Karpas-422 (cell line): ENCODE measurements at regions not wholly inside any gene's neighbourhood (a gene's known extent, or its start where the extent isn't known, plus 50 kb on each side); places are given as distances from the start of the nearest gene placed in this dataset.
A peak's percentile ranks its signal among the peaks of the same experiment; 100 is the strongest.

Experiments used
- DNase-seq: peaks from one replicate; pipeline ENCODE4 v3.0.0-alpha.2; 2015
- H2AFZ ChIP-seq: fragments of 200-600 bp; sonication (generic); 2 replicates; pipeline ENCODE4 v1.6.1; 2014; ENCODE audit warnings: antibody characterized with exemption, low read length, mixed read lengths
- H3K27ac ChIP-seq: fragments of 200-600 bp; sonication (generic); 2 replicates; pipeline ENCODE4 v1.5.1; 2014; ENCODE audit warnings: mild to moderate bottlenecking, low read length, moderate library complexity
- H3K27me3 ChIP-seq: fragments of 200-600 bp; sonication (generic); 2 replicates; pipeline ENCODE4 v1.6.1; 2014; ENCODE audit warnings: low read length, mixed read lengths
- H3K36me3 ChIP-seq: fragments of 200-600 bp; sonication (generic); 2 replicates; pipeline ENCODE4 v1.6.1; 2014; ENCODE audit warnings: low read length, mixed read lengths; ENCODE audit not compliant: insufficient read depth
- H3K4me1 ChIP-seq: fragments of 200-600 bp; sonication (generic); 2 replicates; pipeline ENCODE4 v1.6.1; 2014; ENCODE audit warnings: mild to moderate bottlenecking, low read length, mixed read lengths
- H3K4me2 ChIP-seq: fragments of 200-600 bp; sonication (generic); 2 replicates; pipeline ENCODE4 v1.6.1; 2014; ENCODE audit warnings: low read length, low read depth, mild to moderate bottlenecking; ENCODE audit not compliant: poor library complexity, severe bottlenecking
- H3K4me3 ChIP-seq: fragments of 200-600 bp; sonication (generic); 2 replicates; pipeline ENCODE4 v1.5.1; 2014; ENCODE audit warnings: mild to moderate bottlenecking, antibody characterized with exemption, low read length, mixed read lengths
- H3K79me2 ChIP-seq: fragments of 200-600 bp; sonication (generic); 2 replicates; pipeline ENCODE4 v1.6.1; 2014; ENCODE audit warnings: mild to moderate bottlenecking, low read length, mixed read lengths
- H3K9ac ChIP-seq: fragments of 200-600 bp; sonication (generic); 2 replicates; pipeline ENCODE4 v1.6.0; 2014; ENCODE audit warnings: low read length
- H3K9me2 ChIP-seq: fragments of 200-600 bp; sonication (generic), shearing (Covaris generic); replicated peaks from 2 replicates; pipeline ENCODE4 v1.6.0; 2014; ENCODE audit warnings: mild to moderate bottlenecking, low read length, moderate library complexity; ENCODE audit not compliant: insufficient read depth
- H3K9me3 ChIP-seq: fragments of 300-700, 200-600 bp; sonication (generic); 2 replicates; pipeline ENCODE4 v1.6.1; 2014; ENCODE audit warnings: low read length, mixed read lengths
- H4K20me1 ChIP-seq: fragments of 200-600 bp; sonication (generic); 2 replicates; pipeline ENCODE4 v1.6.1; 2014; ENCODE audit warnings: mild to moderate bottlenecking, antibody characterized with exemption, low read length, low read depth; ENCODE audit not compliant: insufficient read depth

DNA sequence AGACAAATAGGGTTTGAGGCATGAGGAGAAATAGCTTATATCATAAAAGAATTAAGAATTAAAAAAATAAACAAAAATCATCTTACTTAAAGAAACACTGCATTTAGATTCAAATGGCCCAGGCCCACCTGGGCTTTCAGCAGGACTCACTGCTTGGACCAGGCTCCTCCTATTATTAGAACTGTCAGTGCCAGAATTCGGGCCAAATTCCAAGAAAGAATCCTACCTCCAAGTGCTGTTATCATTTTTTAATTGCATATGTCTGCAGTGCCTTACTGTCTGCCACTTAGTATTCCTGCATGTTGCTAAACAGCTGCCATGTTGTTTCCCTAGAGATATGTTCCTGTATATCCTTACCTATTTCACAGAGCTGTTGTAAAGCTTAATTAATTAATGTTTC is 112.0 kb downstream of the BARHL2 start:
- H3K9ac ChIP-seq, result no peak overlapping the region
- H3K4me1 ChIP-seq, result no peaks in the 10 kb centered on the region
- H3K27me3 ChIP-seq, result no peaks in the 10 kb centered on the region
- no peak for DNase-seq
- H3K36me3 ChIP-seq, result no peaks in the 10 kb centered on the region
- no peaks in the 10 kb centered on the region for H4K20me1 ChIP-seq
- no peak overlapping the region for H3K4me3 ChIP-seq
- H2AFZ ChIP-seq, result no peak overlapping the region
- no peaks in the 10 kb centered on the region for H3K9me3 ChIP-seq
- no peak overlapping the region for H3K27ac ChIP-seq
- H3K4me2 ChIP-seq, result no peak overlapping the region
- H3K79me2 ChIP-seq, result no peaks in the 10 kb centered on the region
- H3K9me2 ChIP-seq, result no peaks in the 10 kb centered on the region

DNA sequence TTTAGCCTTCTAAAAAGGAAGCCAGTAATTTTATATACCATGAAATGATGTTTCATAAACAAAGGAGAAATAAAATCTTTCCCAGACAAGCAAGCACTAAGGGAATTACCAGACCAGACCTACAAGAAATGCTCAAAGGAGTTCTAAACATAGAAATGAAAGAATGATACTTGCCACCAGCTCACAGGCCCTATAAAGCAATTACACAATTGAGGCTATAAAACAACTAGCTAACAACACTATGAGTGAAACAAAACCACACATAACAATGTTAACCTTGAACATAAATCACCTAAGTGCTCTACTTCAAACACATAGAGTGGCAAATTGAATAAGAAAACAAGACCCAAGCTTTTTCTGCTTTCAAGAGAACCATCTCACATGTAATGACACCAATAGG is 123.8 kb downstream of the BARHL2 start:
- Histone ChIP-seq H3K4me2 (no peak overlapping the region), H3K36me3 (no peaks in the 10 kb centered on the region), H2AFZ (no peak overlapping the region), H3K9me2 (no peaks in the 10 kb centered on the region), H3K27ac (no peak overlapping the region), H3K79me2 (no peaks in the 10 kb centered on the region), H3K27me3 (no peaks in the 10 kb centered on the region), H3K4me3 (no peak overlapping the region), H4K20me1 (no peaks in the 10 kb centered on the region), H3K9ac (no peak overlapping the region), H3K4me1 (no peaks in the 10 kb centered on the region), H3K9me3 (no peaks in the 10 kb centered on the region)
- DNase-seq, result no peak

DNA sequence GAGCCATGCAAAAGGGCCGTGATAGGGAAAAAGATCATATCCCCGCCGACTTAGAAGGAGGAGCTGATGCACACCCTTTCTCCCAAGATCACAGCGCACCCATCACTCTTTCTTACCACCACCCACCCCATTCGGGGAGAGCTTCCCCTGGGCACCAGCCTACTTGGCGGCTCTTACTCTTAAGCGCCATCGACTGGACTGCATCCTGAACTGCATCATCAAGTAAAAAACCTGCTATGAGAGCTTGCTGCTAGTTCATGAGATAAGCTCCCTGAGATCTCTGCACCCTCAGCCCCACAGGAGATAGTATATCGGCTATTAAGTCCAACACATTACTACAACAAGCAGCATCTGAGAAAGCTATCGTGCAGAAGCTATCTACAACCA is 125.1 kb downstream of the BARHL2 start:
- no peak overlapping the region for H2AFZ ChIP-seq
- H4K20me1 ChIP-seq, result no peaks in the 10 kb centered on the region
- no peaks in the 10 kb centered on the region for H3K27me3 ChIP-seq
- no peak for DNase-seq
- H3K4me2 ChIP-seq, result no peak overlapping the region
- no peaks in the 10 kb centered on the region for H3K36me3 ChIP-seq
- H3K9ac ChIP-seq, result no peak overlapping the region
- H3K4me1 ChIP-seq, result no peaks in the 10 kb centered on the region
- no peaks in the 10 kb centered on the region for H3K9me2 ChIP-seq
- H3K9me3 ChIP-seq, result no peaks in the 10 kb centered on the region
- no peak overlapping the region for H3K27ac ChIP-seq
- no peak overlapping the region for H3K4me3 ChIP-seq
- H3K79me2 ChIP-seq, result no peaks in the 10 kb centered on the region

DNA sequence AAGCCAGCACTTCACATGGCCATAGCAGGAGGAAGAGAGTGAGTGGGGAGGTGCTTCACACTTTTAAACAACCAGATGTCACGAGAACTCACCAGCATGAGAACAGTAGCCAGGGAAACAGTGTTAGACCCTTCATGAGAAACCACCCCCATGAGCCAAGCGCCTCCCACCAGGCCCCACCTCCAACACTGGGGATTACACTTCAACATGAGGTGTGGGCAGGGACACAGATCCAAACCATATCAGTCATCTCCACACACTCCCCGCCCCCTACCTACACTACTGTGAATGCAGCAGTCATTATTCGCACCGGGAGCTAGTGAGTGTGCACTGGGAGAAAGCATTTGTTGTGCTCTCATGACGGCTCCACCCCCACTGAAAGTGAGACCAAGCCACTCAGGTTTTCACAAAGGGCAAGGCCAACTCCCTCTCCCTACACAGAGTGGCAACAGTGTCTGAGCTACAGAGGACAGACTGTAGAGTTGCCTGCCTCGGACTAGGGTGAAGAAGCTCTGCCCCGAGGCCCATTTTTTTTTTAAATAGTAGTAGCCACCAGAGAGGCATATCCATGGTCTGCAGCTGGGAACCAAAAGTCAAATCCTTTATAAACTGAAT is 125.6 kb downstream of the BARHL2 start:
- Histone ChIP-seq H3K27me3 (no peaks in the 10 kb centered on the region), H2AFZ (no peak overlapping the region), H3K4me2 (no peak overlapping the region), H4K20me1 (no peaks in the 10 kb centered on the region), H3K9ac (no peak overlapping the region), H3K4me1 (no peaks in the 10 kb centered on the region), H3K9me3 (no peaks in the 10 kb centered on the region), H3K4me3 (no peak overlapping the region), H3K79me2 (no peaks in the 10 kb centered on the region), H3K9me2 (no peaks in the 10 kb centered on the region; the same call in 1 of the 2 replicates), H3K36me3 (no peaks in the 10 kb centered on the region), H3K27ac (no peak overlapping the region)
- DNase-seq, result no peak

DNA sequence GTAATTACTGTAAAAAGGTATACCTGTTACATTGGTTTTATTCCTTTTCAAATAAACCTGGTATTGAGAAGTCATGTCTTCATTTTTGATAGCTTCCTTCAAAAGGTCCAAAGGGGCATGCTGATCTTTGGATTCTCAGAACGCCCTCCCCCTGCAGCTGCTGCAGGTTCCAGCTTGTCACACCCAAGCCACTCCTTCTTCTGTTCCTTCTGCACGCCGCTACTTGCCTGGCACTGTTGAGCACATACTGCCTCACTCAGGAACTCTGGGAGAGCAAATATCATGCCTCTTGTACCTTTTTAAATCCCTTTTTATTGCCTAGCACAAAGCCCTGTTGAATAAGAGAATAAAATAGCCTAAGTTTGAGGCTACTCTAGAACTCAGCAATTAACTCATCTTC is 136.9 kb downstream of the BARHL2 start:
- Histone ChIP-seq H3K9me3 (no peaks in the 10 kb centered on the region), H3K4me3 (no peak overlapping the region), H4K20me1 (no peaks in the 10 kb centered on the region), H3K4me1 (no peaks in the 10 kb centered on the region), H3K36me3 (no peaks in the 10 kb centered on the region), H3K9me2 (no peaks in the 10 kb centered on the region), H3K79me2 (no peaks in the 10 kb centered on the region), H3K4me2 (no peak overlapping the region), H3K9ac (no peak overlapping the region), H2AFZ (no peak overlapping the region), H3K27me3 (no peaks in the 10 kb centered on the region), H3K27ac (no peak overlapping the region)
- DNase-seq, result no peak

DNA sequence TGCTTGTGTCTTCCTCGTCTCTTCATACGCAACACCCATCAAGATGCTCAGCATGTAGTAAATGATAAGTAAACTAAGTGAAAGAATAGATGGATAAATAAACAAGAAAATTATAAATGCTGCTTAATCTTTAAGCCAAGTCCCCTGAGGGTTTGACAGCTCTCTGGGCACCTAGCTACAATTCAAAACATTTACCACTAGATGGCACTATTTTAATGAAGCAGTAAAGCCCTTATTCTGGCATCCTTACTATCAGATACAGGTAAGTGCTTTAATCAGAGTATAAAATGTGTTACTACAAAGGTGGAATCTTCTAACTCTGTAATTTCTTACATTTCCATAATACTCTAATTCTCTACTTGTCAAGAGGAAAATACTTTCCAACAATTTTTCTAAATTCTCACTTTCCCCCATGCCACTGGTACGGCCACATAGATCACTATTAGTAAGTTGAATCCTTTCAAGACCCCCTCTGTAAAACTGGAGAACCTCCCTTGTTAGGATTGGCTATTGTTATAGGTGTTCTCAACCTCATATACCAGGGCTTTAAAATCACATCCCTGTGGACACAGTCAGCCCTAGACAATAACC is 137.8 kb downstream of the BARHL2 start:
- H3K27ac ChIP-seq, result no peak overlapping the region
- DNase-seq, result peak; percentile 84

DNA sequence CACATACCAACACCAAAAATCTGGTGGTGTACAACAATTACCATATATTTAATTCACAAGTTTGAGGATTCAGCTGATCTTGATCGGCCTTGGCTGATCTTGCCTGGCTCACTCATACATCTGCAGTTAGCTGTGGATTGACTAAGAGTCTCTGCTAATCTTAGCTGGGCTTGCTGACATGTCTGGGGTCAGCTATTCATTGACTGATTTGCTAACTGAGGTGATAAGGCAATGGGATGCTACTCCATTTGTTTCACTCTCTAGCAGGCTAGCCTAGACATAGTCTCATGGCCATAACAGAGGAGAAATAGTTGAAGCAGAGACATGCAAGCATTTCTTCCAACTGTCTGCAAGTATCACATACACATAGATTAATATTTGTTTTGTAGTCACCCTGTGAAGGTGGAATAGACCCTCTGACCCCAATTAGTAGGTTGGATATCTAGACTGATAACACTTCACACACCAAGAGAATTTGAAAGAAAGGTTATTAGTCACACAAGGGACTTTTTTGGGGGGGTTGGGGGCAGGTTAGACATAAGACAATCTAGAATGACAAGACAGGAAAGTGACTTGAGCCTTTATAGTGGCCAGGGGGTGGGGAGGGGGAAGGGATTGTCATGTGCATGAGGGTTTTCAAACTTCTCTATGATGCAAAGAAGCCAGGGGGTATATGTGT is 142.3 kb downstream of the BARHL2 start:
- Histone ChIP-seq H3K4me3 (no peak overlapping the region), H3K4me2 (no peak overlapping the region), H2AFZ (no peak overlapping the region), H3K79me2 (no peaks in the 10 kb centered on the region), H3K27ac (no peak overlapping the region), H3K4me1 (no peaks in the 10 kb centered on the region), H3K36me3 (no peaks in the 10 kb centered on the region), H3K9me2 (no peaks in the 10 kb centered on the region), H4K20me1 (no peaks in the 10 kb centered on the region), H3K9ac (no peak overlapping the region), H3K9me3 (no peaks in the 10 kb centered on the region), H3K27me3 (no peaks in the 10 kb centered on the region)
- DNase-seq, result no peak

More for the DNA sequence above, 137.8 kb downstream of the BARHL2 start:
- Histone ChIP-seq H3K27me3 (no peaks in the 10 kb centered on the region), H3K4me3 (no peak overlapping the region), H3K79me2 (no peaks in the 10 kb centered on the region), H2AFZ (no peak overlapping the region), H4K20me1 (no peaks in the 10 kb centered on the region), H3K9me2 (no peaks in the 10 kb centered on the region), H3K4me1 (no peaks in the 10 kb centered on the region), H3K9me3 (no peaks in the 10 kb centered on the region), H3K36me3 (no peaks in the 10 kb centered on the region), H3K9ac (no peak overlapping the region), H3K4me2 (no peak overlapping the region)

DNA sequence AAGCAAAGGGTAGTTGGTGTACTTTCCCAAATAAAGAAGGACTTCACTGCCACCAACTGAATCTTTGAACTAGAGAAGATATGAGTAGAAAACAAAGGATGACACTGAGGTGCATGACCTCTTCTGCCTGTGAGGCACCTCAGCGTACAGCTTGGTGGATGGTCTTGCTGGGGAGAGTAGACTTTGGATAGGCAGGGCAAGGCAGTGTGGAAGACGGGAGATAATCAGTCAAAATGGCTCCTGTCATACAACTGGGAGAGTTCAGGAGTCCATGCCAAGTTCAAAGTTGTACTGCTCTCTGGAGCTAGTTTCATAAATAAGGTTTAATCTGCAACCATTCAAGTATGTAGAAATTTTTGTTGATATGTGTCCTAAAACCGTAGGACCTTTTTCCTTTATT is 143.4 kb downstream of the BARHL2 start:
- Histone ChIP-seq H3K36me3 (no peaks in the 10 kb centered on the region), H3K9me3 (no peaks in the 10 kb centered on the region), H3K9me2 (no peaks in the 10 kb centered on the region), H3K9ac (no peak overlapping the region), H3K27ac (no peak overlapping the region), H3K4me2 (no peak overlapping the region), H2AFZ (no peak overlapping the region), H3K4me3 (no peak overlapping the region), H4K20me1 (no peaks in the 10 kb centered on the region), H3K79me2 (no peaks in the 10 kb centered on the region), H3K4me1 (no peaks in the 10 kb centered on the region), H3K27me3 (no peaks in the 10 kb centered on the region)
- no peak for DNase-seq
